GM21737 (cell line): ENCODE measurements at regions not wholly inside any gene's neighbourhood (a gene's known extent, or its start where the extent isn't known, plus 50 kb on each side); places are given as distances from the start of the nearest gene placed in this dataset.
"Not testable (repeated sequence)": the region's sequence is repeated elsewhere in the genome, so short reads cannot be mapped to it uniquely, and the experiment has no call there.

Experiments
- ATAC-seq: cut with Tn5 transposase; IDR thresholded peaks from one replicate; pipeline ENCODE4 v1.9.1; 2021; ENCODE audit warnings: mild to moderate bottlenecking, moderate library complexity; ENCODE audit not compliant: unreplicated experiment

DNA sequence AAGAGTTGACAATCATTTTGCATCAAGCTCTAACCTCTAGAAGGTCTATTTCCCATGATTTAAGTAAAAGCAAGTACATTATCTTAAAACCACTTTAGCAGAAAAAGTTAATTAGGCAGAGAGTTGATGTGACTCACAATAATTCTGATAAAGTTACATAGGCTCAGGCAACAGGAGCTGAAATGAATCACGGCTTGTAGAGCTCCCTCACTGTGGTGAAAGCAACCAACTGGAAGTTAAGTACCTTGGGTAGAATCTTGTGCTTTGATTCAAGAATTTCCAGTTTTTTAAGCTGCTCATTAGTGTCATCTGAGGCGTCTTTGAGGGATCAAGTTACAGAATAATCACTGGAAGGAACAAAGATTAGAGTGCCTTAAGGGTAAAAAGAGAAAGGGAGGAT, 68.9 kb upstream of the NFE2L3 start:
- ATAC-seq: no peak

DNA sequence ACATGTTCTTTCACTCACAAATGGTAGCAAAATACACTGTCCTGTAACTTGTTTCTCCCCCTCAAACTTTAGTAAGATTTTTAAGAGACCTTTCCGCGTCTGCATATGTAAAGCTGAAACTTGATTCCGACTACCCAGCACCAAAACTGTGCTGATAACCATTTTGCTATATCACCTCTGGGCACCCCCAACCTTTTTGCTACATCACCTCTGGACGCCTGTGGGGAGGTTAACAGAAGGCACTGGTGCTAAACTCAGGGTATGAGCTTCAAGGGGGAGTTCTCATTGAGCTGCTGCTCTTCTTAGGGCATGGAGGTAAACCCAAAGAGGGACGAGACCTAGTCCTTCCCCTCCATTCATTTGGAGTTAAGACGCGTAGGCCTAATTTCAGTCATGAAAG, 67.6 kb upstream of the NFE2L3 start:
- no peak for ATAC-seq

DNA sequence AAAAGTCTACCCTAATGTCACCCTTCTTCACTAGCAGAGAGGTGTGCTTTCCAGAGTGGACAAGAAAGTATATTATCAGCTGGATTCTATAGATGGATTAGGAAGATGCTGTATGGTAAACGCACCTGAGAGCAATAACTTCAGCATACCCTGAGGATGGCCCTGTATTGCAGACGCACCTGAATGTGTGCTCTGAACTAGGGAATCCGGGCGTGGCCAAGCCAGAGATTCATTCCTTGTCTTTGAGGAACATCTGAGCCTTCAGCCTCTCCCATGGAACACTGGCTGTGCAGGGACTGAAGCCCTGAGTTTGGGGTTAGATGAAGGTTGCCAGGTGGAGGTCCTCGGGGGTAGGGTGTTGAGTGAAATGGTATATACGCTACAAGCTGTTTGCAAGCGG, 66.2 kb upstream of the NFE2L3 start:
- ATAC-seq: no peak

DNA sequence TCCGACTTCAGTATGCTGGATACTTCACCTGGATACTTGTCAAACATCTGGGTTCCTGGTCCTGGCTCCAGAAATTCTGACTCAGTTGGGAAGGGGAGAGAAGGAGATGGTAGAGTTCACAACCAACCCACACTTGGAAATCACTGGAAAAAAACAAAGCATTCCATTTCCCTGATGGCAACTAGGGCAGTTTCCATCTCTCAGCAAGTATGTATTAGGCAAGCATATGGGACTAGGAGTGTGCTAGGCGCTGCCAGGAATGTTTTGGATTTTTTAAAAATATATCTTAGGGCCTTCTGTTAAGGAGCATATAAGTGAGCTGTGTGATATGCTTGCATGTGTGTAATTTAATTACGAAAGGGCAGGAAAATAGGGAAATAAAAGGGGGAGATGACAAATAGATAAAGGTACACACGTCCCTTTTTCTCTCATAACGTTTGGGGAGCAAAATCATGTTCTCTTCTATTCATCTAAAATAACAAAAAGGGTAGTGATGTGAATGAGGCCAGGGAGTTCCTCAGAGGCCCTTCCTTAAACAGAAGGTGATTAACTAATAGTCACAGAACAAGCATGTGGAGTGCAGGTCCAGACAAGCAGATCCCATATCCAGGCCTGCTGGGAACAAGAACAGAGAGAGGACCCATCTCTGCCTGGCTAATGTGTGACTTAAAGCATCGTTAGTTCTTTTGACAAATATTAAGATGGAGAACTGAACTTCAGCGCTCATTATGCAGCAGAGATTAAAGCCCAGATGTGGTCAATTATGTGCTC, 64.5 kb upstream of the NFE2L3 start:
- ATAC-seq: no peak

DNA sequence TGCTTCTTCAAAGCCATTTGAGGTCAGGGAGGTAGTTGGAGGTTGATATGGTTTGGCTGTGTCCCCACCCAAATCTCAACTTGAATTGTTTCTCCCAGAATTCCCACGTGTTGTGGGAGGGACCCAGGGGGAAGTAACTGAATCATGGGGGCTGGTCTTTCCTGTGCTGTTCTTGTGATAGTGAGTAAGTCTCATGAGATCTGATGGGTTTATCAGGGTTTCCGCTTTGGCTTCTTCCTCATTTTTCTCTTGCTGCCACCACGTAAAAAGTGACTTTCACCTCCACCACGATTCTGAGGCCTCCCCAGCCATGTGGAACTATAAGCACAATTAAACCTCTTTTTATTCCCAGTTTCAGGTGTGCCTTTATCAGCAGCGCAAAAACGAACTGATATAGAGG, 62.5 kb upstream of the NFE2L3 start:
- ATAC-seq: not testable (repeated sequence)

DNA sequence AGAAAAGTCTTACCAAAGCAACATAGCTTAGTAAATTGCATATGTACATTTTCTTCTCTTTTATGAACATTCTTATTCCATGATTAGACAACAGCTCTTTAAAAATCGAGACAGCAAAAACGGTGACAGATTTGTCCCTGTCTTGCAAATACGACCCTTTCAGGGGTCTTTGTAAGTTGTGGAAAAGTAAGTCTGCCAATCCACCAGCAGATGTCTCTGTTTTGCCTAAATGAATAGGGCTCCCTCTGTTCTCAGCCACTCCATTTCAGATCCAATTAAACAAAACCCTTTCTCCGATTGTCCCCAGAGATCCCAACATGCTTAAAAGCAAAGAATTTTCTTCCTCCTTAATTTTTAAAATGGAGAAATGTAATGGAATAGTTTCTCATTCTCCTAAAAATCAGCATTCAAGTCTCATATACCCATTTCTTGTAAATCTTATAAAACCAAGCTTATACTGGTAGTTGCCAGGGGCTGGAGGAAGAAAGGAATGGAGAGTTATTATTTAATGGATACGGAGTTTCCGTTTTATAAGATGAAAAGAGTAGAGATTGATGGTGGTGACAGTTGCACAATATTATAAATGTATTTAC, 61.0 kb upstream of the NFE2L3 start:
- ATAC-seq: no peak

DNA sequence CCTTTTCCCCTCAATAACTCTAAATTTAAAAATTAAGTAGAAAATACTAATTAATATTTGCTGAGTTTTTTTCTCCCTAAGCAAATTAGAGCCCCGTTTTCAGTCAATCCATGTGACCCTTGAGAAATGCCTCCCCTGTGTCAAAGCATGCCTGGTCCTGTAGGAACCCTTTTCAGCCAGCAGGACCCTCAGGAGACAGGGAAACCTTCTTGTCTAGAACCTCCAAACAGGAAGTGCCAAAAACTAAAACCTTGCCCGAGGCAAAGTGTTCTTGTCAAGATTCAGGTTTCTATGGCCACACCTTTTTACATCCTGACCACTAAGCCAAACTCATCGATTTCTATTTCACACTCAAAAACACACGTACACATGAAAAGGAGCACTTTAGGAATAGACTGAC, 60.1 kb upstream of the NFE2L3 start:
- no peak for ATAC-seq

DNA sequence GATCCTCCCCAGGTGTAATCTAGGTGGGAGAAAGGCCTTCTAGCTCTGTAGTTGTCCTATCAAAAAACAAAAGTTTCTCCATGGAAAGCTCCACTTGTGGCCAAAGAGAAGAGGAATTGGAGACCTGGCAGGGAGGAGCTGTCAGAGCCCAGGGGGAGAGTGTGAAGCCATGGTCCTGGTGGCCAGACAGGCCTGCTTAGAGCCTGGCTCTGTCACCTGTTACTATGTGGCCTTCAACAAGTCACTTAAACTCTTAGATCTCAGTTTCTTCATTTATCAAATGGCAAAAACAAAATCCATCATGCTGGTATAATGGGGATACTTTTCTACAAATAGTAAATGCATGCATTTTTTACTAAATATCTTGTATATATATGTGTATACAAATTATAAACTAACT, 59.0 kb upstream of the NFE2L3 start:
- ATAC-seq: no peak

DNA sequence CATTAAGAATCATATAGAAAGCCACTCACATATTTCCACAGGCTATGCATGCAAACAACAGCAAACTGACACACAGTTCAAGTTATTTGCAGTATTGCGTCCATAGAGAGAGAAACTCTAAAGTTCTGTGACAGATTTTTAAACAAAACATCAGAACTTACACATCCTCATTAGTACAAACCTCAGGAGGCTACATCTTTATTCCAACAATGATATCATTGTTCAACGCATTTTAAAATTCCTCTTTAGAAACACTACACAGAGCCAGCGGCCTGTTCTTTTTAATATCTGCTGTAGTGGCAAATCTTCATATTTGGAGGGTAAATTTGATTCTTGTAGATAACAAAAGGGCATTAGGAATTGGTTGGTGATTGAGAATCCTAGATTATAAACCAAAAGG, 55.9 kb upstream of the NFE2L3 start:
- ATAC-seq: no peak

DNA sequence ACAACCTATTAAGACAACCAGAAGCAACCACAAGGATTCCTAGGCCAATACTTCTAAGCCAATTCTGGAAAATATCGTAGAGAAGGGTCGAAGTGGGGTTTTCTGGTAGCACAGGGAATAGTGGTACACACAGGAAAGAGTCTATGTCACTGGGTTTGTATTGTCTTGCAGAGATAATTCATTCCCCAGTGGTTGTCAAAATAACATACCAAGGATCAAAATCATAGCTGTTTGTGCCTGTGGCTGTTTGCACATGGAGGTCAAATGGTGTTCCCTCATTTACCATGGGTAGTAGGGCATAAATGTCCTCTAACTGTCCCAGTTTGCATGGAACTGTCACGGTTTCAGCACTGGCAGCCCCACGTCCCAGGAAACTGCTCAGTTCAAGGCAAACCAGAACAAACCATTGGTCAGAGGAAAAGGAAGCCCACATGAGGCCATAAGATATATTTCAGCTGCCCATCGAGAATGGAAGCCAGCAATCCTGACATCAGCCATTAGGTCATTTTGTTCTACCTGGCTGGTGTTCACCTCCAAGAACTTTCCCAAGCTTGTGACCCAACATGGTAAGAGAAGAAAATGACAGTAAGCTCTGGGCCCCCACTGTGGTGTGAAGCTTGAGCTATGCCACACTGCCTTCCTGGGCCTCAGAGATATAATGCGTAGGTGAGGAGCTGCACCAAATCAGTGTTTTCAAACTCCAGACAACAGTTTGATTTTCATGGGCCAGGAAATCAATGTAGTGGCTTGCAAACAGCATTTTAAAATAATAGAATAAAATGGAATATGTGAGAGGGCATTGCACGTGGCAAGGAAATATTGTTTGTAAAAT, 53.9 kb upstream of the NFE2L3 start:
- no peak for ATAC-seq

DNA sequence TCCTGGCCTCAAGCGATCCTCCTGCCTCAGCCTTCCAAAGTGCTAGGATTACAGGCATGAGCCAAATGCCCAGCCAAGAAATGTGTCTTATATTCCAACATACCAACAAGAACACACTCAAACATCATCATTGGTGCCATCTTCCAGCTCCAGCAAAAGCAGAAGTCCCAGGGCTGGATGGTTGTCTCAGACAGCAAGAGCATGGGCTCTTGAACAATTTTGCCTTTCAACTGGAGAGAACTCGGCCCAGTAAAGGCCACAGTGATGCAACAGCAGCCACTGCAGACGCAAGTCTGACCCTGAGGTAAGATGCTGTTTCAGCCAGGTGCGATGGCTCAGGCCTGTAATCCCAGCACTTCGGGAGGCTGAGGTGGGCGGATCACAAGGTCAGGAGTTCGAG, 52.8 kb upstream of the NFE2L3 start:
- ATAC-seq: no peak

DNA sequence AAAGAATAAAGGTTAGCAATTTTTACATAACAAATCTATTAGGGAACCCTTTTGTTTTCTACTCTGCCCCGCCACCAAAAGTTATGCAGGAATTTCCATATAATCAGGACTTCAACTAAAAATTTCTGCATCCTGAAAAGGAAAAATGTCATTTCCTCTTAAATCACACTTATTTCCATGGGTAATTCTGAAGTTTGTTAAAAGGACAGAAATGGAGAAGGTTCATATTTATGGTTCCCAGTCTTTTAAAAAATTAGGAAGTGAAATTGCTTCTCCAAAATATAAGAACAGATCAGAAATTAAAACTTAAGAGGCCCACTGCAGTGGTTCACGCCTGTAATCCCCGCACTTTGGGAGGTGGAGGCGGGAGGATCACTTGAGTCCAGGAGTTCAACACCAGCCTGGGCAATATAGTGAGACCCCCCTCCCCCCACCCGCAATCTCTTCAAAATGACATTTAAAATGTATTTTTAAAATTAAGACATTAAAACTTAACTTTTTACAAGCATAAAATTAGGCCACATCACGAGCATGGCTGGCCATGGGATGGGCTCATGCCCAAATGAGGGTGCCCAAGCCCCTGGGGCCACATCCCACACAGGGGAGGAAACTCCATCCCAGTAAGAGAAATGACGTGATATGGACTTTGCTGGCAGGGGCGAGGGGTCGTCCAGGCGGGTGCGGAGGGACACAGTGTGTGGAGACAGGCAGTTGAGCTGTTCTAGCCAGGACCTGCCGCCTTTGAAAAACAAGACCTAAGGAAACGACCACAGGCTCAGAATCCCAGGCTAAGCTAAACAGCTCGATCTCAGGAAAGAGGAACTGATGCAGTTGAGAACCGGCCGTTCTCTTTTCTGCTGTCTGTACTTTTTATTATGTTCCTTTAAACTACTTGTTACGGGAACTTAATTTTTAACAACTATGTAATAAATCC, 51.3 kb upstream of the NFE2L3 start:
- ATAC-seq: no peak

DNA sequence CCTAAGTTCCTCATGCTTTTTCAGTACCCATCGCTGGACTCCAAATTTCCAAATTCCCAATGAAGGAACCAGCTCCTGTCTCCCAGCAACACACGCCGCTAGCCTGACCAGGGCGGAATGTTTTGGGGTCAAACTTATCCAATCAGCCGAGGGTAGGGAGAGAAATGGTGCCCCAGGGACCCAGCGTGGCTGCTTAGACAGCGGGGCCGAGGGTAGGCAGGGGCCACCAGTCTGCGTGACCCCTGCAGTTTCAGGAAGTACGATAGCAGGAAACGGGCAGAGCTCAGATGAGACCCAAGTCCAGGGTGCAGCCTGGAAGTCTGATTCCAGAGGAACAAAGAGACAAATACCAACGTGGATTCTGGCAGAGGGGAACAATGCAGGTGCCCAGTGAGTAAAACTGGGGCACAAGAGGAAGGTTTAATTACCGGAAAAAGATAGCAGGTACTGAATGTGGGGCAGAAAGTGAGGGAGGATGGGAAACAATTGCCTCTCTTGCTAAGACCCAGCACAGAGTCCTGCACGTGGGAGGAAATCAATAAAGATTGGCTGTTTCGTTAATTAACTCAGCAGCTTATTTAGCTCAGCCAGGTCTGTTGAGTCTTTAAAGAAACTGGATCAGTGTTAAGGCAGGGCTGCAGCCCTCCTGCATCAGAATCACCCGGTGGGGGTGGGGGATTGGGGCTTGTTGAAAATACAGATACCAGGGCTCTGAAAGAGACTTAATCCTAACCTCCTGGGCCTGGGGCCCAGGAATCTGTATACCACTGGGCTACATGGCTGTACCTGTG, 50.4 kb upstream of the NFE2L3 start:
- ATAC-seq: no peak

DNA sequence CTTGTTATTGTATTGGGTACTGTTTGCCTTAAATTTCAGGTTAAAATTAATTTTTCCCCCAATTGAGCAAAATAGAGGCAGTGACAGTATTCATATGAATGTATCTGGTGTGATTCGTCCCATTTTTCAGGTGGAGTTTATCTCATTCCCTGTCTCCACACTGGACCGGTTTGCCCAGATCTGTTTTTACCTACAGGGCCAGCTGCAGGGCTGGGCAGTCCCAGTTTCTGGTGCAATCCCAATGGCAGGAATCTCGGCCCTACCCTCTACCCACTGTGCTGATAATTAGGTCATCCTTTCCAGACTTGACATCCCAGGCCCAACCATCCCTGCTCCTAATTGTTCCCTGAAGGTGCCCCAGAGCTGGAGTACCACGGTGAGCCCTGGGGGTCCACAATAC, 49.8 kb upstream of the NFE2L3 start:
- no peak for ATAC-seq
